VCaP (cell line): ENCODE measurements at regions not wholly inside any gene's neighbourhood (a gene's known extent, or its start where the extent isn't known, plus 50 kb on each side); places are given as distances from the start of the nearest gene placed in this dataset.
"Not testable (repeated sequence)": the region's sequence is repeated elsewhere in the genome, so short reads cannot be mapped to it uniquely, and the experiment has no call there.

Experiments
- H3K27ac ChIP-seq: fragments of 450-650 bp; 2 replicates; pipeline ENCODE4 v1.5.1; 2017
- TF ChIP-seq, protein P1 (sequence below): fragments of 450-650 bp; conservative IDR thresholded peaks from 2 replicates; pipeline ENCODE4 v1.5.1; 2017; ENCODE audit warnings: mild to moderate bottlenecking, moderate library complexity

DNA sequence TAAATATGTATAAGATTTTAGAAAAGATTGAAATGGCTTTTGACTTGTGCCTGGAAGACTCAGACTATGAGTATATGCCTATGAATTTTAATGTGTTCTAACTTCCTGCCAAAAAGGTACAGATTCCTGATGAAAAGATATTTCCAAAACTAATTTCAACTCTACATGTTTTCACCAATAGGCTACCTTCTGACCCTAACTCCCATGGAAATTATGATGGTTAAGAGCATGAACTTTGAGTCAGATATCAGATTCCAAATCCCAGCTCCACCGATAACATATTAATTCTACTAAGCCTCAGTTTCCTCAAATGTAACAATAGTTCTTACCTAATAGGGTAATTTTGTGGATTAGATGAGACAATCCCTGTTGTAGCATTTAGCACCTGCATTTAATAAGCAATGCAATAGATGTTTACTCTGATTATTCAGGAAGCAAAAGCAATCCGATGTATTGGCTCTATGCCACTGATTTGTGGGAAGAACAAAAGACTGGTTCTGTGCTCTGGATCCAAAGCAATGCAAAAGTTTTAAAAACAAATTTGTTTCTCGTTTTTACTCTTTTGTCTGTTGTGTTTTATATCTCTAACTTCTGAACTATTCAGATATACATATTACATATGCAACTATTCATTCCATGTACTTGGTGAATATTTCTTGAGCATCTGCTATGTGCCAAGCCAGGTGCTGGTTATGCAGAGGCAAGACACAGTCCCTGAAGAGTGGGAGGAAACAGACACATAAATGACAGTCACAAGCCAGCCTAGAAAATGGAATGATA is 115.4 kb downstream of the GATA6 start:
- no peak overlapping the region for H3K27ac ChIP-seq
- TF ChIP-seq, protein P1, sequence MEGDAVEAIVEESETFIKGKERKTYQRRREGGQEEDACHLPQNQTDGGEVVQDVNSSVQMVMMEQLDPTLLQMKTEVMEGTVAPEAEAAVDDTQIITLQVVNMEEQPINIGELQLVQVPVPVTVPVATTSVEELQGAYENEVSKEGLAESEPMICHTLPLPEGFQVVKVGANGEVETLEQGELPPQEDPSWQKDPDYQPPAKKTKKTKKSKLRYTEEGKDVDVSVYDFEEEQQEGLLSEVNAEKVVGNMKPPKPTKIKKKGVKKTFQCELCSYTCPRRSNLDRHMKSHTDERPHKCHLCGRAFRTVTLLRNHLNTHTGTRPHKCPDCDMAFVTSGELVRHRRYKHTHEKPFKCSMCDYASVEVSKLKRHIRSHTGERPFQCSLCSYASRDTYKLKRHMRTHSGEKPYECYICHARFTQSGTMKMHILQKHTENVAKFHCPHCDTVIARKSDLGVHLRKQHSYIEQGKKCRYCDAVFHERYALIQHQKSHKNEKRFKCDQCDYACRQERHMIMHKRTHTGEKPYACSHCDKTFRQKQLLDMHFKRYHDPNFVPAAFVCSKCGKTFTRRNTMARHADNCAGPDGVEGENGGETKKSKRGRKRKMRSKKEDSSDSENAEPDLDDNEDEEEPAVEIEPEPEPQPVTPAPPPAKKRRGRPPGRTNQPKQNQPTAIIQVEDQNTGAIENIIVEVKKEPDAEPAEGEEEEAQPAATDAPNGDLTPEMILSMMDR = no peak

DNA sequence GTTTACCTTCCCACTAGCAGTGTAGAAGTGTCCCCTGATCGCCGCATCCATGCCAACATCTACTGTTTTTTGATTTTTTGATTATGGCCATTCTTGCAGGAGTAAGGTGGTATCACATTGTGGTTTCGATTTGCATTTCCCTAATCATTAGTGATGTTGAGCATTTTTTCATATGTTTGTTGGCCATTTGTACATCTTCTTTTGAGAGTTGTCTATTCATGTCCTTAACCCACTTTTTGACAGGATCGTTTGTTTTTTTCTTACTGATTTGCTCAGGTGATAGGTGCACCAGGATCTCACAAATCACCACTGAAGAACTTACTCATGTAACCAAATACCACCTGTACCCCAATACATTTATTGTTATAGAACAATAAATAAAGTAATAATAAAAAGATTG is 114.5 kb downstream of the GATA6 start:
- H3K27ac ChIP-seq = not testable (repeated sequence)

DNA sequence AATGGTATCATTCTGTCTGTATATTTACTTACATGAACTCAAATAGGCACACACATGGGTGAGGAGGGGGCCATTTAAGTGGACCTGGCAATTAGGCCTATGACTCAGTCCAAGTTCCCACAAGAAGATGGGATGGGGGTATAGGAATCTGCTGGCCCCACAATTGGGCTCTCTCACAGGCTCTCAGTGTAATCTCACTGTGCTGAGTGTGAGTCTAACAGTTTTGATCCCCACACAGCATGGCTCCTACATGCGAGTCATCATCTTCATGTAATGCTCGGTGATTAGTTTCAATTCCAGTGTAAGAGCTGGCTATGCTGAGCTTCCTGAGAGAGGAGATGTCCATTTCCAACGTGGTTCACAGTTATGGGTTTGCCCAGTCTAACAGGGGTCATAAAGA is 114.0 kb downstream of the GATA6 start:
- H3K27ac ChIP-seq = no peak overlapping the region
- TF ChIP-seq, protein P1 = no peak

DNA sequence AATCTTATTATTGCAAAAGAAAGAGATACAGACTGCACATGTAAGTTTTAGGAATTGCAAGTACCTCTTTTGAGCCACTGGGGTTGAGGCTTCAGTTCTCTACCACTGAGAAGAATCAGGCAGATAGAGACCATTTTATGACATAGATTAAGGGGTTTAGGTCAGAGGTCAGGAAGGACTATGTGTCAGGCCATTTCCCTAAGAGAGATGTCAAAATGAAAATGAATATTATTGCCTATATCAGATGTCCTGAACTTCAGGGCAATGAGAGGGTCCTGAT is 113.7 kb downstream of the GATA6 start:
- TF ChIP-seq, protein P1 = no peak
- no peak overlapping the region for H3K27ac ChIP-seq

DNA sequence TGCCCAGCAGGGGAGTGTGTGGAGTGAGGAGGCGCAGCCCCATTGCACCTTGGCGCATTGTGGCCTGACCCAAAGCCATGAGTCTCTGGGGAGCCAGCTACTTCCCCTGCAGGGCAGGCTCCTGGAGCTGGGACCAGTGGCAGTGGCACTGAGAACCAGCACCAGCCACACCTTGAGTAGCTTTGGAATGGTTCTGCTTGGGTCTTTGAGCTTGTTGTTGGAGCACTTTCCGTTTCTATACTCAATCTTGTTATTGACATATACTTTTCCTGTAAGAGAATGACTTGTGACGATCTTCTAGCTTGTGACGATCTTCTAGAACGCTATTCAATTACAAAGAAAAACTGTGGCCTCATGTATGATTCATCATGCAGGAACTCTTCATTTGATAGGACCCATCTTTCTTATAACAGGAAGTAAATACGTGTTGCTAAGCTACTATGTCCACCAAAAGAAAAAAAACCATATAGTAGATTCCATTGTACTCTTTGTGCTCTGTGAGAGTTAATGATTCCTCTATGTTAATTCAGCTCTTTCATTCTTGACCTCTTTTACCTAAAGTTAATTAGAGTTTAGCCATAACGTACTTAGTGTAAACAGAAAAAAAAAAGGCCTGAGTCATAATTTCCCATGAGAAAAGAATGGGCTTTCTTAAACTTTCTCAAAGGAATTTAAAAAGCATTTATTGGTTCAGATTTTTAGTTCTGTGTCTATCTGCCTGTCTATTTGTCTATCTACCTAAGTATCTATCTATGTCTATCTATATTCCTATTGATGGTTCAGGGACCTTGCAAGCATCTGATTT is 113.1 kb downstream of the GATA6 start:
- TF ChIP-seq, protein P1 = no peak
- H3K27ac ChIP-seq = no peak overlapping the region

DNA sequence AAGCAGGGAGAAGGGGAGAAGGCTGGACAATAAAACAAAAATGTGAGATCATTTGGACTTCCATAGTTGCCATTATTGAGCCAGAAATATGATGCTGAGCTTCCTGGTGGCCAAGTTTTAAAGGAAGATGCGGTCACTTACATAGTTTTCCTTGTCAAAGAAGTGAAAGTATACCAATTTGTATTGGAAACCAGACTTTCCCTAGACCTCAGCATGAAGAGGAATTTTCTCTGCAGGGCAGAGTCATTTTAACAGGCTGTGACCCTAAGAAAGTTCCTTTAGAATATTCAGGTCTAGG is 111.0 kb downstream of the GATA6 start:
- no peak overlapping the region for H3K27ac ChIP-seq
- TF ChIP-seq, protein P1 = no peak

DNA sequence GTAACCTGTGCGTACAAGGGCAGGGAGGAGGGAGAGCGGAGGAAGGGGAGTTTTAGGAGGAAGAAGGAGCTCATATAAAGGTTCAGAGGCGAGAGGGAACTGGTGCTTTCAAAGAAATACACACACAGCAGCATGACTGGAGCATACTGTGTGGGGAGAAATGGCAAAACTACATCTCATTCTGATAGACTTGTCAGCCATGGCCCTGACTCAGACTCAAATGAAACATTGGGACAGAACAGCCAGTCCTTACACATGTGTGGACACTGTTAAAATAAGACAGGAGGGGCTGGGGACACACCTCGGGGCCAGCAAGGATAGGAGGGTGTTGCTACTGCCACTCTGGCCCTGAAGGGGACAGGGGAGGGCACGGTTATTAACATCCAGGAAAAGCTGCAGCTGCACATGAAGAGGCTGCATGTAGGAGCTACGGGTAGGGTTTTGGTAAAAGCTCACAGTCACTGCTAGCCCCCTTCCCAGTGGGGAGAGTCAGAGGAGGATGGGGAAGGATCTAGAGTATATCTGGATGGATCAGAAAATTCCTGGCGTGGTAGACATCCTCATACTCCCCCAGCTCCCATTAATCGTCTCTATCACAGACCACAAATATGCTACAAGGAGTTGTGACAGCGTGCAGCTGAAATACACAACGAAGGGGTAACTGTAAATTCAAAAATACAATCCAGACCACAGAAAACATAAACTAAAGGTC is 110.5 kb downstream of the GATA6 start:
- TF ChIP-seq, protein P1 = no peak
- H3K27ac ChIP-seq = no peak overlapping the region
